GM12878 (cell line): ENCODE measurements at regions not wholly inside any gene's neighbourhood (a gene's known extent, or its start where the extent isn't known, plus 50 kb on each side); places are given as distances from the start of the nearest gene placed in this dataset.

Source experiments
- ATAC-seq: fragments of 200-7000 bp; cut with Tn5 transposase; 3 replicates; pipeline ENCODE4 v1.9.1; 2020; ENCODE audit warnings: mild to moderate bottlenecking, moderate library complexity
- BruUV-seq: library from RNA; stranded (reverse); fragments of 400-500 nt; replicated peaks from 2 replicates; lab custom pipeline; 2021; lab: Mats Ljungman, UMichigan
- CTCF ChIA-PET: fragments of 300-600 bp; sonication (Branson Sonifier 250); formaldehyde crosslinking; extraction: SDS; loops from one replicate; lab custom pipeline; 2021; ENCODE audit warnings: inconsistent platforms; lab: Yijun Ruan, JAX
- POLR2A ChIA-PET: fragments of 350-600 bp; formaldehyde crosslinking; extraction: SDS; loops from one replicate; lab custom pipeline; 2021; ENCODE audit warnings: inconsistent platforms; lab: Charles Lee
- RAD21 ChIA-PET: fragments of 300-600 bp; sonication (Branson Sonifier 250); formaldehyde crosslinking; loops from one replicate; lab custom pipeline; 2023; ENCODE audit warnings: antibody characterized with exemption; ENCODE audit not compliant: unreplicated experiment; lab: Charles Lee
- SMC1A ChIA-PET: fragments of 300-600 bp; sonication (Branson Sonifier 250); formaldehyde crosslinking; loops from one replicate; lab custom pipeline; 2023; ENCODE audit not compliant: unreplicated experiment, uncharacterized antibody; lab: Charles Lee
- DNase-seq: peaks from one replicate; pipeline ENCODE4 v3.0.0-alpha.2; 2011; ENCODE audit warnings: low read depth, low spot score
- FAIRE-seq: peaks from 3 replicates; lab custom pipeline; 2011; peaks lifted over from hg19 to GRCh38; lab: Jason Lieb, UNC
- H2AFZ ChIP-seq: 2 replicates; pipeline ENCODE4 v1.6.0; 2011; ENCODE audit warnings: low read depth, low read length, control low read depth; ENCODE audit not compliant: control insufficient read depth
- H3K27ac ChIP-seq: 2 replicates; pipeline ENCODE4 v1.5.1; 2011; ENCODE audit warnings: control low read depth; ENCODE audit not compliant: control insufficient read depth, insufficient read depth
- H3K27me3 ChIP-seq, 2 experiments: replicated peaks in 1 of 2; 2 replicates each; pipeline versions ENCODE4 v1.6.0 to v1.6.1; 2011; ENCODE audit warnings: low read length in 1 of 2; ENCODE audit not compliant: control insufficient read depth in 2 of 2, insufficient read depth in 2 of 2
- H3K36me3 ChIP-seq, 2 experiments: 2 replicates each; pipeline ENCODE4 v1.5.1; 2011; ENCODE audit warnings: low read length in 1 of 2; ENCODE audit not compliant: control insufficient read depth in 2 of 2, insufficient read depth in 2 of 2
- H3K4me1 ChIP-seq: 2 replicates; pipeline ENCODE4 v1.6.1; 2011; ENCODE audit warnings: mild to moderate bottlenecking, low read length, moderate library complexity, mixed read lengths; ENCODE audit not compliant: control insufficient read depth, insufficient read depth
- H3K4me2 ChIP-seq: 2 replicates; pipeline ENCODE4 v1.6.0; 2011; ENCODE audit warnings: control low read depth; ENCODE audit not compliant: control insufficient read depth, insufficient read depth
- H3K4me3 ChIP-seq: fragments of 200-600 bp; sonication (generic); 2 replicates; pipeline ENCODE4 v1.5.1; 2016
- H3K79me2 ChIP-seq: 2 replicates; pipeline ENCODE4 v1.6.0; 2011; ENCODE audit warnings: low read length; ENCODE audit not compliant: control insufficient read depth, insufficient read depth
- H3K9ac ChIP-seq: 2 replicates; pipeline ENCODE4 v1.8.0; 2011; ENCODE audit warnings: low read length, control low read depth, mixed read lengths; ENCODE audit not compliant: control insufficient read depth, insufficient read depth
- H3K9me3 ChIP-seq: replicated peaks from 3 replicates; pipeline ENCODE4 v1.5.1; 2011; ENCODE audit warnings: mild to moderate bottlenecking, low read length; ENCODE audit not compliant: control insufficient read depth, insufficient read depth
- H4K20me1 ChIP-seq: 2 replicates; pipeline ENCODE4 v1.6.0; 2011; ENCODE audit not compliant: control insufficient read depth, insufficient read depth
- ATF3 ChIP-seq: IDR thresholded peaks from 2 replicates; pipeline ENCODE4 v1.6.1; 2011; ENCODE audit warnings: low read depth, mild to moderate bottlenecking, low read length, moderate library complexity, borderline replicate concordance; ENCODE audit errors: extremely low read depth
- BACH1 ChIP-seq: fragments of 450-650 bp; IDR thresholded peaks from 2 replicates; pipeline ENCODE4 v1.6.1; 2017; ENCODE audit warnings: mild to moderate bottlenecking, borderline replicate concordance
- CHD2 ChIP-seq: IDR thresholded peaks from 2 replicates; pipeline ENCODE4 v1.6.1; 2011; ENCODE audit warnings: low read depth, low read length, improper control_type of control experiment, borderline replicate concordance
- FOS ChIP-seq: IDR thresholded peaks from 3 replicates; pipeline ENCODE4 v1.6.1; 2011; ENCODE audit warnings: borderline replicate concordance; ENCODE audit not compliant: insufficient read length; ENCODE audit errors: extremely low read depth
- JUND ChIP-seq: IDR thresholded peaks from 2 replicates; pipeline ENCODE4 v1.6.1; 2012; ENCODE audit warnings: low read depth, mild to moderate bottlenecking, low read length, improper control_type of control experiment, moderate library complexity
- NFYB ChIP-seq: IDR thresholded peaks from 2 replicates; pipeline ENCODE4 v1.6.1; 2011; ENCODE audit warnings: low read depth, mild to moderate bottlenecking, low read length, improper control_type of control experiment, moderate library complexity; ENCODE audit not compliant: insufficient read depth
- RUNX3 ChIP-seq: IDR thresholded peaks from 2 replicates; pipeline ENCODE4 v1.6.1; 2012; ENCODE audit warnings: low read length, inconsistent platforms
- SREBF2 ChIP-seq: IDR thresholded peaks from 2 replicates; pipeline ENCODE4 v1.6.1; 2012; ENCODE audit warnings: mild to moderate bottlenecking, low read length
- SRF ChIP-seq, 2 experiments: IDR thresholded peaks; 2 replicates each; pipeline ENCODE4 v1.6.1; 2011; ENCODE audit warnings: low read depth in 2 of 2, low read length in 2 of 2, mild to moderate bottlenecking in 1 of 2, moderate library complexity in 1 of 2
- YY1 ChIP-seq: IDR thresholded peaks from 2 replicates; pipeline ENCODE4 v1.6.1; 2011; ENCODE audit warnings: low read depth, mild to moderate bottlenecking, low read length
- ZNF24 ChIP-seq: fragments of 450-650 bp; IDR thresholded peaks from 2 replicates; pipeline ENCODE4 v1.6.1; 2017; ENCODE audit warnings: antibody characterized with exemption, mild to moderate bottlenecking
- WGBS: methylation state at CpG from one replicate; pipeline ENCODE4 v1.1.6; 2016; ENCODE audit warnings: low lambda C conversion rate; ENCODE audit not compliant: insufficient replicate concordance, insufficient coverage; ENCODE audit errors: missing lambda C conversion rate; 5-methylcytosine and 5-hydroxymethylcytosine counted together
- in situ Hi-C: fragments of 300-500 bp; cut with MboI; formaldehyde crosslinking; loops from 9 replicates; pipeline ENCODE4 v1.14.3; 2018; ENCODE audit warnings: mixed read lengths
- intact Hi-C: fragments of 100-400 bp; cut with micrococcal nuclease; formaldehyde crosslinking; loops from one replicate; pipeline ENCODE4 v1.14.2; 2022; ENCODE audit not compliant: unreplicated experiment
- TF ChIP-seq, protein P1 (sequence below): IDR thresholded peaks from 2 replicates; pipeline ENCODE4 v1.6.1; 2012; ENCODE audit warnings: low read length, inconsistent platforms
- TF ChIP-seq, protein P2 (sequence below): fragments of 450-650 bp; formaldehyde crosslinking; IDR thresholded peaks from 2 replicates; pipeline ENCODE4 v1.4.0; 2020; ENCODE audit warnings: mild to moderate bottlenecking, moderate library complexity
- TF ChIP-seq, protein P3 (sequence below): fragments of 450-650 bp; IDR thresholded peaks from 2 replicates; pipeline ENCODE4 v1.6.1; 2018; ENCODE audit warnings: borderline replicate concordance, mild to moderate bottlenecking; ENCODE audit not compliant: partially characterized antibody
- TF ChIP-seq, protein P4 (sequence below): fragments of 450-650 bp; IDR thresholded peaks from 2 replicates; pipeline ENCODE4 v1.6.1; 2016; ENCODE audit warnings: mild to moderate bottlenecking

DNA sequence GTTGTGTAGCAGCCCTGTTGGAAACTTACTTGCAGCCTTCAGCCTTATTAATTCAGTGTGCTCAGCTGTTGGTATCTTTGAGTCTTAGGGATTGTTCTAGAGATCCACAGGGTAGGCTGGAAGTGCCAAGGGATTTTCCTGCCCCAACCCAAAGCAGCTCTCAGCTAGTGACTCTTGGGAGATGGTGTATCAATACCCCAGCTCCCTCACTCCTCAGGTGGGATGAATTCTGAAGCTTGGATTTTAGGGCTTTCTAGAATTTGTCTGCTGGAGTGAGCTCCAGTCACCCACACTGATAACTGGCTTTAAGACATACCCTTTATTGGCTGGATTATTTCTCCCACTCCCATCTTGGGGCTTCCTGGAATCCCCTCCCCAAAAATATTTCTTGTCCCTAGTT lies 493.0 kb downstream of the MN1 start (continued):
- TF ChIP-seq, protein P1, sequence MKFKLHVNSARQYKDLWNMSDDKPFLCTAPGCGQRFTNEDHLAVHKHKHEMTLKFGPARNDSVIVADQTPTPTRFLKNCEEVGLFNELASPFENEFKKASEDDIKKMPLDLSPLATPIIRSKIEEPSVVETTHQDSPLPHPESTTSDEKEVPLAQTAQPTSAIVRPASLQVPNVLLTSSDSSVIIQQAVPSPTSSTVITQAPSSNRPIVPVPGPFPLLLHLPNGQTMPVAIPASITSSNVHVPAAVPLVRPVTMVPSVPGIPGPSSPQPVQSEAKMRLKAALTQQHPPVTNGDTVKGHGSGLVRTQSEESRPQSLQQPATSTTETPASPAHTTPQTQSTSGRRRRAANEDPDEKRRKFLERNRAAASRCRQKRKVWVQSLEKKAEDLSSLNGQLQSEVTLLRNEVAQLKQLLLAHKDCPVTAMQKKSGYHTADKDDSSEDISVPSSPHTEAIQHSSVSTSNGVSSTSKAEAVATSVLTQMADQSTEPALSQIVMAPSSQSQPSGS: no peak
- no peak for TF ChIP-seq NFYB
- TF ChIP-seq ATF3: no peak
- no peak for TF ChIP-seq CHD2
- TF ChIP-seq YY1: no peak
- no peak for TF ChIP-seq SRF (IDR thresholded peaks at IDR 0.05; ENCODE audit: low read depth in 2 of 2, low read length in 2 of 2)
- no peak for TF ChIP-seq BACH1

- BruUV-seq: no TSS peak
- Histone ChIP-seq H3K4me1 (no peaks in the 10 kb centered on the region), H3K9ac (no peak overlapping the region), H2AFZ (no peak overlapping the region), H4K20me1 (no peaks in the 10 kb centered on the region), H3K4me2 (no peak overlapping the region), H3K9me3 (no peaks in the 10 kb centered on the region; the same call in 2 of the 3 replicates), H3K27ac (no peak overlapping the region), H3K27me3 (no peaks in the 10 kb centered on the region), H3K79me2 (no peaks in the 10 kb centered on the region), H3K36me3 (no peaks in the 10 kb centered on the region), H3K4me3 (no peak overlapping the region)
- 0% methylated on average over 2 of the region's 2 CpGs for WGBS
- intact Hi-C loops (no loop called here), in situ Hi-C loops (no loop called here)
- ChIA-PET CTCF (no interaction called here), RAD21 (no interaction called here), POLR2A (no interaction called here), SMC1A (no interaction called here)
- DNase-seq (no peak), FAIRE-seq (no peak), ATAC-seq (no peak)
- TF ChIP-seq JUND (no peak), FOS (no peak), SREBF2 (no peak), ZNF24 (no peak), RUNX3 (no peak), CHD2 (no peak)
- TF ChIP-seq, protein P2, sequence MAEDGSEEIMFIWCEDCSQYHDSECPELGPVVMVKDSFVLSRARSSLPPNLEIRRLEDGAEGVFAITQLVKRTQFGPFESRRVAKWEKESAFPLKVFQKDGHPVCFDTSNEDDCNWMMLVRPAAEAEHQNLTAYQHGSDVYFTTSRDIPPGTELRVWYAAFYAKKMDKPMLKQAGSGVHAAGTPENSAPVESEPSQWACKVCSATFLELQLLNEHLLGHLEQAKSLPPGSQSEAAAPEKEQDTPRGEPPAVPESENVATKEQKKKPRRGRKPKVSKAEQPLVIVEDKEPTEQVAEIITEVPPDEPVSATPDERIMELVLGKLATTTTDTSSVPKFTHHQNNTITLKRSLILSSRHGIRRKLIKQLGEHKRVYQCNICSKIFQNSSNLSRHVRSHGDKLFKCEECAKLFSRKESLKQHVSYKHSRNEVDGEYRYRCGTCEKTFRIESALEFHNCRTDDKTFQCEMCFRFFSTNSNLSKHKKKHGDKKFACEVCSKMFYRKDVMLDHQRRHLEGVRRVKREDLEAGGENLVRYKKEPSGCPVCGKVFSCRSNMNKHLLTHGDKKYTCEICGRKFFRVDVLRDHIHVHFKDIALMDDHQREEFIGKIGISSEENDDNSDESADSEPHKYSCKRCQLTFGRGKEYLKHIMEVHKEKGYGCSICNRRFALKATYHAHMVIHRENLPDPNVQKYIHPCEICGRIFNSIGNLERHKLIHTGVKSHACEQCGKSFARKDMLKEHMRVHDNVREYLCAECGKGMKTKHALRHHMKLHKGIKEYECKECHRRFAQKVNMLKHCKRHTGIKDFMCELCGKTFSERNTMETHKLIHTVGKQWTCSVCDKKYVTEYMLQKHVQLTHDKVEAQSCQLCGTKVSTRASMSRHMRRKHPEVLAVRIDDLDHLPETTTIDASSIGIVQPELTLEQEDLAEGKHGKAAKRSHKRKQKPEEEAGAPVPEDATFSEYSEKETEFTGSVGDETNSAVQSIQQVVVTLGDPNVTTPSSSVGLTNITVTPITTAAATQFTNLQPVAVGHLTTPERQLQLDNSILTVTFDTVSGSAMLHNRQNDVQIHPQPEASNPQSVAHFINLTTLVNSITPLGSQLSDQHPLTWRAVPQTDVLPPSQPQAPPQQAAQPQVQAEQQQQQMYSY: no peak
- TF ChIP-seq, protein P3, sequence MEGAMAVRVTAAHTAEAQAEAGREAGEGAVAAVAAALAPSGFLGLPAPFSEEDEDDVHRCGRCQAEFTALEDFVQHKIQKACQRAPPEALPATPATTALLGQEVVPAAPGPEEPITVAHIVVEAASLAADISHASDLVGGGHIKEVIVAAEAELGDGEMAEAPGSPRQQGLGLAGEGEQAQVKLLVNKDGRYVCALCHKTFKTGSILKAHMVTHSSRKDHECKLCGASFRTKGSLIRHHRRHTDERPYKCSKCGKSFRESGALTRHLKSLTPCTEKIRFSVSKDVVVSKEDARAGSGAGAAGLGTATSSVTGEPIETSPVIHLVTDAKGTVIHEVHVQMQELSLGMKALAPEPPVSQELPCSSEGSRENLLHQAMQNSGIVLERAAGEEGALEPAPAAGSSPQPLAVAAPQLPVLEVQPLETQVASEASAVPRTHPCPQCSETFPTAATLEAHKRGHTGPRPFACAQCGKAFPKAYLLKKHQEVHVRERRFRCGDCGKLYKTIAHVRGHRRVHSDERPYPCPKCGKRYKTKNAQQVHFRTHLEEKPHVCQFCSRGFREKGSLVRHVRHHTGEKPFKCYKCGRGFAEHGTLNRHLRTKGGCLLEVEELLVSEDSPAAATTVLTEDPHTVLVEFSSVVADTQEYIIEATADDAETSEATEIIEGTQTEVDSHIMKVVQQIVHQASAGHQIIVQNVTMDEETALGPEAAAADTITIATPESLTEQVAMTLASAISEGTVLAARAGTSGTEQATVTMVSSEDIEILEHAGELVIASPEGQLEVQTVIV: no peak
- TF ChIP-seq, protein P4, sequence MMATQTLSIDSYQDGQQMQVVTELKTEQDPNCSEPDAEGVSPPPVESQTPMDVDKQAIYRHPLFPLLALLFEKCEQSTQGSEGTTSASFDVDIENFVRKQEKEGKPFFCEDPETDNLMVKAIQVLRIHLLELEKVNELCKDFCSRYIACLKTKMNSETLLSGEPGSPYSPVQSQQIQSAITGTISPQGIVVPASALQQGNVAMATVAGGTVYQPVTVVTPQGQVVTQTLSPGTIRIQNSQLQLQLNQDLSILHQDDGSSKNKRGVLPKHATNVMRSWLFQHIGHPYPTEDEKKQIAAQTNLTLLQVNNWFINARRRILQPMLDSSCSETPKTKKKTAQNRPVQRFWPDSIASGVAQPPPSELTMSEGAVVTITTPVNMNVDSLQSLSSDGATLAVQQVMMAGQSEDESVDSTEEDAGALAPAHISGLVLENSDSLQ: no peak
These were observed 491.9 kb downstream of the MN1 start for GRCh38 chr22:27309697-27310096.
